GM10266 (cell line): ENCODE measurements at regions not wholly inside any gene's neighbourhood (a gene's known extent, or its start where the extent isn't known, plus 50 kb on each side); places are given as distances from the start of the nearest gene placed in this dataset.
"Not testable (repeated sequence)": the region's sequence is repeated elsewhere in the genome, so short reads cannot be mapped to it uniquely, and the experiment has no call there.

Experiments
- DNase-seq: peaks from one replicate; pipeline ENCODE4 v3.0.0; 2012; ENCODE audit errors: extremely low spot score
- TF ChIP-seq, protein P1 (sequence below): IDR thresholded peaks from 2 replicates; pipeline ENCODE4 v1.5.1; 2012; ENCODE audit warnings: mild to moderate bottlenecking, low read depth; ENCODE audit not compliant: control insufficient read depth, insufficient read depth; ENCODE audit errors: missing control alignments

DNA sequence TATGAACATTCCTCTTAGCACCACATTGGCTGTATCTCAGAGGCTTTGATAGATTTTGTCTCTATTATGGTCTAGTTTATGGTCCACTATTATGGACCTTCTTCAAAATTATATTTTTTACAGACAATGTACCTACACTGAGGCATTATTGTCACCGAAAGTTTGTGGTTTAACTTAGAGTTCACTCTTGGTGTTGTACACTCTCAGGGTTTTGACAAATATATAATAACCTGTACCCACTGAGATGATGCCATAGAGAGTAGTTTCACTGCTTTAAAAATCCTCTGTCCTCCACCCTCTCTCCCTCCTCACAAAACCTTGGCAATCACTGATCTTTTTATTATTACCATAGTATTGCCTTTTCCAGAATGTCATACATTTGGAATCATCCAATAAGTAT, 528.2 kb downstream of the SLC6A15 start:
- no peak for DNase-seq
- TF ChIP-seq, protein P1, sequence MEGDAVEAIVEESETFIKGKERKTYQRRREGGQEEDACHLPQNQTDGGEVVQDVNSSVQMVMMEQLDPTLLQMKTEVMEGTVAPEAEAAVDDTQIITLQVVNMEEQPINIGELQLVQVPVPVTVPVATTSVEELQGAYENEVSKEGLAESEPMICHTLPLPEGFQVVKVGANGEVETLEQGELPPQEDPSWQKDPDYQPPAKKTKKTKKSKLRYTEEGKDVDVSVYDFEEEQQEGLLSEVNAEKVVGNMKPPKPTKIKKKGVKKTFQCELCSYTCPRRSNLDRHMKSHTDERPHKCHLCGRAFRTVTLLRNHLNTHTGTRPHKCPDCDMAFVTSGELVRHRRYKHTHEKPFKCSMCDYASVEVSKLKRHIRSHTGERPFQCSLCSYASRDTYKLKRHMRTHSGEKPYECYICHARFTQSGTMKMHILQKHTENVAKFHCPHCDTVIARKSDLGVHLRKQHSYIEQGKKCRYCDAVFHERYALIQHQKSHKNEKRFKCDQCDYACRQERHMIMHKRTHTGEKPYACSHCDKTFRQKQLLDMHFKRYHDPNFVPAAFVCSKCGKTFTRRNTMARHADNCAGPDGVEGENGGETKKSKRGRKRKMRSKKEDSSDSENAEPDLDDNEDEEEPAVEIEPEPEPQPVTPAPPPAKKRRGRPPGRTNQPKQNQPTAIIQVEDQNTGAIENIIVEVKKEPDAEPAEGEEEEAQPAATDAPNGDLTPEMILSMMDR, result no peak

DNA sequence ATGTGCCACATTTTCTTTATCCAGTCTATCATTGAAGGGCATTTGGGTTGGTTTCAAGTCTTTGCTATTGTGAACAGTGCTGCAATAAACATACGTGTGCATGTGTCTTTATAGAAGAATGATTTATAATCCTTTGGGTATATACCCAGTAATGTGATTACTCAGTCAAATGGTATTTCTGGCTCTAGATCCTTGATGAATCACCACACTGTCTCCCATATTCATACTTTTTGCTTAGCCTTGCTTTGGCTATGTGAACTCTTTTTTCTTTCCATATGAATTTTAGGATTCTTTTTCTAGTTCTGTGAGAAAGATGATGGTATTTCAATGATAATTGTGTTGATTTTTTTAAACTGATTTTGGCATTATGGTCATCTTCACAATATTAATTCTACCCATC, 530.1 kb downstream of the SLC6A15 start:
- not testable (repeated sequence) for DNase-seq

DNA sequence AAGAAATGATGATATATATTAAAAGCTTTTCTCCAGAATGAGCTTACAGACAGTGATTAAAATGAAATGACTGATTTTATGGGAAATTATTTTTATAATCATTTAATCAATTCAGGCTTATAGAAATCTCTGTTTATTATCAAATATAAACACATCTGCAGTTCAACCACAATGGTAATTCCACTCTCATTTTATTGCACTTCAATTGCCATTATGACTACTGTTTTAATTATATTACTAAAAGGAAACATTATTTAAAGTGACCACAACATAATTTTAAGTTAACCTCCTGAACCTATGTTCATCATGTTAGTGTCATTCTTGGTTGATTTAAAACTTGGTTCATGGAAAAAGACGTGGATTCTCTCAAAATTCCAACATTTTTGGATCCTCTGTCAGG, 536.3 kb downstream of the SLC6A15 start:
- TF ChIP-seq, protein P1, result no peak
- no peak for DNase-seq

DNA sequence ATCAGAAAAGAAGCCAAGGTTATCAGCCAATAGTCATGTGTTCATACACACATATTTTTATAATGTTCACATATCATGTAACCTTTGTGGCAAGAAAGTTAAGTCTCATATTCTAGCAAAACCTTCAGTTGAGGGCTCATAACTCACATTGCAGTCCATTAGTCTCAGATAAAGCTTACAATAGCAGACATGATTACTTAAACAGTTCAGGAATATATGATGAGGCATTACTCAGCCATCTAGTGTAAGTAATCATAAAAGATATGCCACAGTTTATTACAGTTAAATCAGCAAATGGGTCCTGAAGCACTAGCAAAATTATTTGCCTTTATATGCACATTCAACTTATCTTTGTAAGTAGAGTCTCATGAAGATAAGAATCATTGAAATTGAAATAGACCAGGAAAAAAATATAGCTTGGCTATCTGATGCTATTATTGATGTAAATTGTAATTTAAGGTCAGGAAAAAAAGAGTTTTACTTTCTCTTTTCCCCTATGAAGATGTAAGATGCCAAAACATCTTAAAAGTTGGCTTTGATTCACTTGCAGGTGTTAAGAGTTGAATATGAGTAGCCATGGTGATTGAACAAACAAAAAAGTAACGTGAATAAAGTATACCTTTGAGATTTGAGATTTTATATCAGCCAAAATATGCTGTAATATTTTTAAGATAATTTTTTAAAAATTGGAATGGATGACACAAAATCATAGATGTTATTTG, 537.0 kb downstream of the SLC6A15 start:
- no peak for DNase-seq
- TF ChIP-seq, protein P1, result no peak

DNA sequence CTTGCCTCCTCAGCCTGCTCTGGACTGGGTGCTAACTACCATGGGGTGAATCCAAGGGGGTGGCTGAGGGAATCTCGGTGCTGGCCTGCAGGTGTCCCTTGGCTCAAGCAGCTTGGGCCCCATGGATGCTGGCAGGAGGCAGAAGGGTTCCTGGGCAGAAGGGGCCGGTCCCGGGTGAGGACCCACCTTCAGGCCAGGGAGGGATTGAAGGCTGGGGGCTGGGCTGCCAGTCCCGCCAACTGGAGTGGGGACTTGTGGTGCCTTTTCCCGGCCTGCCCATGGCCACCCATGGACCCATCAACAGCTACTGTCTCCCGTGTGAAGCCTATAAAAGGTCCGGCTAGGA, 550.1 kb downstream of the SLC6A15 start:
- TF ChIP-seq, protein P1, result no peak
- no peak for DNase-seq

DNA sequence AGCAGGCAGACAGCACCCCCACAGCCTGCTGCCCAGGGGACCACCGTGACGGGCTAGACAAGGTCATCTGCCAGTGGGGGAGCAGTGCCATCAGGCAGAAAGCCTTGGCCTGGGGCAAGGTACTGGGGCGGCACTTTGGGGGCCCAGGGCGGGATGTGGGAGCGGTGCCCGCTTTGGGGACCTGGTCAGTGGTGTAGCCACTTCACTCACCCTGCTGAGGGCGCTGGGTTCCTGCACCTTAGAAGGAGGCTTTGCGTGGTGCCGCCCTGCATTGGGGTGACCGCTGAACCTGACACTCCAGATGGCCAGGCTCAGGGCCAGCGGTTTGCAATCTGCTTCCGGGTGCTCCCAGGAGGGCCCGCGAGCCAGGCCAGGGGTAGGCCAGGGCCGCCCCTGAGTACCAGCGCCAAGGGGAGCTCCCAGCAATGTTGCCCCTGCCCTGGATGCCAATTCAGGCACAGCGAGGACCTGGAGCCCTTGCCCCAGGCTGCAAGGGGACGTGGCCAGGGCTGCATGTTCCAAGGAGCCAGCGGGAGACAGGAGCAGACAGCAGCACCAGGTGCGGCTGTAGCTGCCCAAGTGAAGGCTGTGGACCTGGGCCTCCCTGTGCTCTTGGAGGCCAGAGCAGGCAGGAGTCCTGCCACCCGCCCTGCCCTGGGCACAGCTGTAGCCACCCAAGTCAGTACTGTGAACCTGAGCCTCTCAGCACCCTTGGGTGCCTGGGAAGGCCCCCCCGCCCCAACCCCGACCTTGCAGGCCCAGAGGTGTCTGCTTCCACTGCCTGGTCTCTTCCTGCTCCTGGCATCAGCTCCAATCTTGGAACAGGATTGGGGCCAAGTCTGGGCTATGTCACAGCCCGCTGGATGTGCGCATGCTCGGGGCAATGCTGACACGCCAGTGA, 550.7 kb downstream of the SLC6A15 start:
- TF ChIP-seq, protein P1, result no peak
- DNase-seq, result no peak

DNA sequence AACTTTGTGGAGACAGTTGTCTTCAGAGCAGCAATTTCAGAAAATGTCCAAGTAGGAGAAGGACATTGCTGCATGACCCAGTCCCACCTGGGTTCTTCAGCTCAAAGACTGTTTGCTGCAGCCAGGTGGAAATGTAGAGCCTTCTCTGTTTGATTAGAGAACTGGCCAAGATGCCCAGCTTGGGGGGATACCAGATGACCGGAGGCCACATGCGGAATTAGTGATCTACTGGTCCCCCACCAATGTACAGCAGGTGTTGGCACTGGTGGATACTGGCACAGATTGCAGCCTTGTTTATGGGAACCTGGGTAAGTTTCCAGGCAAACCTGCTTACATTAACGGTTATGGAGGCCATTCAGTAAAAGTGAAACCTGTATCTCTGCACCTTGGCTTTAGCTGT, 555.3 kb downstream of the SLC6A15 start:
- TF ChIP-seq, protein P1, result no peak
- DNase-seq, result no peak
